ENCODE measurements at regions not wholly inside any gene's neighbourhood (a gene's known extent, or its start where the extent isn't known, plus 50 kb on each side); places are given as distances from the start of the nearest gene placed in this dataset.

DNA sequence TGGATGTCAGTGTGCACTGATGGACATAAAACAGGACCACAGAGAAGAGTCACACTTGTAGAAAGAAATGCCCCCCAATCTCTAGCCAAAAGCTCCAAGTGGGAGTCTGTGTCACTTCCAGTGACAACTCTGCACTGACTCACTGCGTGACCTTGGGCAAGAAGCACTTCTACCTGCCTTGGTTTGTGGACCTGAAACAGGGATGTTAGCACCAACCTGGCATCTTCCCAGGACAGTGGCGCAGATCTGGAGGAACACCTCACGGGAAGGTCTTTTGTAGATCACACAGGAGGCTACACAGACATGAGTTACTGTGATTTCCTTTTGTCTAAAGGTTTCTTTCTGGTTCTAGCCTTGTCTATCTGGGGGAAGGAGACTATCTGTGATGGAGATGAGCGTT is 80.5 kb upstream of the DHRSX start:
- DNase-seq (ENCODE audit: low spot score), result no peak
- Histone ChIP-seq H3F3A (replicated peaks; ENCODE audit: low read depth) (peaks cover 9% of the 10 kb centered on the region), H3K9me2 (ENCODE audit: insufficient read depth) (no peaks in the 10 kb centered on the region), H3K27me3 (ENCODE audit: insufficient read depth) (peaks cover 48% of the 10 kb centered on the region), H2AFZ (no peak overlapping the region), H3K27ac (ENCODE audit: low read depth) (no peak overlapping the region), H3K79me2 (replicated peaks; ENCODE audit: insufficient read depth) (no peaks in the 10 kb centered on the region), H3K4me2 (no peak overlapping the region), H3K36me3 (ENCODE audit: insufficient read depth) (no peaks in the 10 kb centered on the region), H4K20me1 (replicated peaks; ENCODE audit: insufficient read depth) (no peaks in the 10 kb centered on the region), H3K4me1 (ENCODE audit: insufficient read depth) (peaks cover 40% of the 10 kb centered on the region), H3K4me3 (no peak overlapping the region)
- H3K27ac Mint-ChIP-seq, result no peak overlapping the region
- peaks cover 41% of the 10 kb centered on the region for H3K4me1 Mint-ChIP-seq
- H3K9me3 Mint-ChIP-seq, result no peaks in the 10 kb centered on the region
- H3K27me3 Mint-ChIP-seq (ENCODE audit: insufficient read depth, low read depth, poor library complexity), result peaks cover 38% of the 10 kb centered on the region
- H3K36me3 Mint-ChIP-seq (ENCODE audit: low read depth), result no peaks in the 10 kb centered on the region
- H3K4me3 Mint-ChIP-seq, result no peak overlapping the region
- ATAC-seq, result no peak
- TF ChIP-seq, protein P1, sequence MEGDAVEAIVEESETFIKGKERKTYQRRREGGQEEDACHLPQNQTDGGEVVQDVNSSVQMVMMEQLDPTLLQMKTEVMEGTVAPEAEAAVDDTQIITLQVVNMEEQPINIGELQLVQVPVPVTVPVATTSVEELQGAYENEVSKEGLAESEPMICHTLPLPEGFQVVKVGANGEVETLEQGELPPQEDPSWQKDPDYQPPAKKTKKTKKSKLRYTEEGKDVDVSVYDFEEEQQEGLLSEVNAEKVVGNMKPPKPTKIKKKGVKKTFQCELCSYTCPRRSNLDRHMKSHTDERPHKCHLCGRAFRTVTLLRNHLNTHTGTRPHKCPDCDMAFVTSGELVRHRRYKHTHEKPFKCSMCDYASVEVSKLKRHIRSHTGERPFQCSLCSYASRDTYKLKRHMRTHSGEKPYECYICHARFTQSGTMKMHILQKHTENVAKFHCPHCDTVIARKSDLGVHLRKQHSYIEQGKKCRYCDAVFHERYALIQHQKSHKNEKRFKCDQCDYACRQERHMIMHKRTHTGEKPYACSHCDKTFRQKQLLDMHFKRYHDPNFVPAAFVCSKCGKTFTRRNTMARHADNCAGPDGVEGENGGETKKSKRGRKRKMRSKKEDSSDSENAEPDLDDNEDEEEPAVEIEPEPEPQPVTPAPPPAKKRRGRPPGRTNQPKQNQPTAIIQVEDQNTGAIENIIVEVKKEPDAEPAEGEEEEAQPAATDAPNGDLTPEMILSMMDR (conservative IDR thresholded peaks at IDR 0.05; ENCODE audit: low read depth in 2 of 2), result no peak
- TF ChIP-seq, protein P2, sequence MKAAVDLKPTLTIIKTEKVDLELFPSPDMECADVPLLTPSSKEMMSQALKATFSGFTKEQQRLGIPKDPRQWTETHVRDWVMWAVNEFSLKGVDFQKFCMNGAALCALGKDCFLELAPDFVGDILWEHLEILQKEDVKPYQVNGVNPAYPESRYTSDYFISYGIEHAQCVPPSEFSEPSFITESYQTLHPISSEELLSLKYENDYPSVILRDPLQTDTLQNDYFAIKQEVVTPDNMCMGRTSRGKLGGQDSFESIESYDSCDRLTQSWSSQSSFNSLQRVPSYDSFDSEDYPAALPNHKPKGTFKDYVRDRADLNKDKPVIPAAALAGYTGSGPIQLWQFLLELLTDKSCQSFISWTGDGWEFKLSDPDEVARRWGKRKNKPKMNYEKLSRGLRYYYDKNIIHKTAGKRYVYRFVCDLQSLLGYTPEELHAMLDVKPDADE (IDR thresholded peaks at IDR 0.05), result no peak
- TF ChIP-seq EZH2 (IDR thresholded peaks at IDR 0.05; ENCODE audit: low read depth, unreplicated experiment), result no peak
- TF ChIP-seq CREB1 (CRISPR knock-in tag; IDR thresholded peaks at IDR 0.05; ENCODE audit: low read depth), result no peak
- TF ChIP-seq STAT1 (IDR thresholded peaks at IDR 0.05; ENCODE audit: unreplicated experiment), result no peak
- TF ChIP-seq ZNF331 (CRISPR knock-in tag; IDR thresholded peaks at IDR 0.05; ENCODE audit: low read depth), result no peak
- TF ChIP-seq ZNF114 (CRISPR knock-in tag; IDR thresholded peaks at IDR 0.05), result no peak
- TF ChIP-seq, protein P3, sequence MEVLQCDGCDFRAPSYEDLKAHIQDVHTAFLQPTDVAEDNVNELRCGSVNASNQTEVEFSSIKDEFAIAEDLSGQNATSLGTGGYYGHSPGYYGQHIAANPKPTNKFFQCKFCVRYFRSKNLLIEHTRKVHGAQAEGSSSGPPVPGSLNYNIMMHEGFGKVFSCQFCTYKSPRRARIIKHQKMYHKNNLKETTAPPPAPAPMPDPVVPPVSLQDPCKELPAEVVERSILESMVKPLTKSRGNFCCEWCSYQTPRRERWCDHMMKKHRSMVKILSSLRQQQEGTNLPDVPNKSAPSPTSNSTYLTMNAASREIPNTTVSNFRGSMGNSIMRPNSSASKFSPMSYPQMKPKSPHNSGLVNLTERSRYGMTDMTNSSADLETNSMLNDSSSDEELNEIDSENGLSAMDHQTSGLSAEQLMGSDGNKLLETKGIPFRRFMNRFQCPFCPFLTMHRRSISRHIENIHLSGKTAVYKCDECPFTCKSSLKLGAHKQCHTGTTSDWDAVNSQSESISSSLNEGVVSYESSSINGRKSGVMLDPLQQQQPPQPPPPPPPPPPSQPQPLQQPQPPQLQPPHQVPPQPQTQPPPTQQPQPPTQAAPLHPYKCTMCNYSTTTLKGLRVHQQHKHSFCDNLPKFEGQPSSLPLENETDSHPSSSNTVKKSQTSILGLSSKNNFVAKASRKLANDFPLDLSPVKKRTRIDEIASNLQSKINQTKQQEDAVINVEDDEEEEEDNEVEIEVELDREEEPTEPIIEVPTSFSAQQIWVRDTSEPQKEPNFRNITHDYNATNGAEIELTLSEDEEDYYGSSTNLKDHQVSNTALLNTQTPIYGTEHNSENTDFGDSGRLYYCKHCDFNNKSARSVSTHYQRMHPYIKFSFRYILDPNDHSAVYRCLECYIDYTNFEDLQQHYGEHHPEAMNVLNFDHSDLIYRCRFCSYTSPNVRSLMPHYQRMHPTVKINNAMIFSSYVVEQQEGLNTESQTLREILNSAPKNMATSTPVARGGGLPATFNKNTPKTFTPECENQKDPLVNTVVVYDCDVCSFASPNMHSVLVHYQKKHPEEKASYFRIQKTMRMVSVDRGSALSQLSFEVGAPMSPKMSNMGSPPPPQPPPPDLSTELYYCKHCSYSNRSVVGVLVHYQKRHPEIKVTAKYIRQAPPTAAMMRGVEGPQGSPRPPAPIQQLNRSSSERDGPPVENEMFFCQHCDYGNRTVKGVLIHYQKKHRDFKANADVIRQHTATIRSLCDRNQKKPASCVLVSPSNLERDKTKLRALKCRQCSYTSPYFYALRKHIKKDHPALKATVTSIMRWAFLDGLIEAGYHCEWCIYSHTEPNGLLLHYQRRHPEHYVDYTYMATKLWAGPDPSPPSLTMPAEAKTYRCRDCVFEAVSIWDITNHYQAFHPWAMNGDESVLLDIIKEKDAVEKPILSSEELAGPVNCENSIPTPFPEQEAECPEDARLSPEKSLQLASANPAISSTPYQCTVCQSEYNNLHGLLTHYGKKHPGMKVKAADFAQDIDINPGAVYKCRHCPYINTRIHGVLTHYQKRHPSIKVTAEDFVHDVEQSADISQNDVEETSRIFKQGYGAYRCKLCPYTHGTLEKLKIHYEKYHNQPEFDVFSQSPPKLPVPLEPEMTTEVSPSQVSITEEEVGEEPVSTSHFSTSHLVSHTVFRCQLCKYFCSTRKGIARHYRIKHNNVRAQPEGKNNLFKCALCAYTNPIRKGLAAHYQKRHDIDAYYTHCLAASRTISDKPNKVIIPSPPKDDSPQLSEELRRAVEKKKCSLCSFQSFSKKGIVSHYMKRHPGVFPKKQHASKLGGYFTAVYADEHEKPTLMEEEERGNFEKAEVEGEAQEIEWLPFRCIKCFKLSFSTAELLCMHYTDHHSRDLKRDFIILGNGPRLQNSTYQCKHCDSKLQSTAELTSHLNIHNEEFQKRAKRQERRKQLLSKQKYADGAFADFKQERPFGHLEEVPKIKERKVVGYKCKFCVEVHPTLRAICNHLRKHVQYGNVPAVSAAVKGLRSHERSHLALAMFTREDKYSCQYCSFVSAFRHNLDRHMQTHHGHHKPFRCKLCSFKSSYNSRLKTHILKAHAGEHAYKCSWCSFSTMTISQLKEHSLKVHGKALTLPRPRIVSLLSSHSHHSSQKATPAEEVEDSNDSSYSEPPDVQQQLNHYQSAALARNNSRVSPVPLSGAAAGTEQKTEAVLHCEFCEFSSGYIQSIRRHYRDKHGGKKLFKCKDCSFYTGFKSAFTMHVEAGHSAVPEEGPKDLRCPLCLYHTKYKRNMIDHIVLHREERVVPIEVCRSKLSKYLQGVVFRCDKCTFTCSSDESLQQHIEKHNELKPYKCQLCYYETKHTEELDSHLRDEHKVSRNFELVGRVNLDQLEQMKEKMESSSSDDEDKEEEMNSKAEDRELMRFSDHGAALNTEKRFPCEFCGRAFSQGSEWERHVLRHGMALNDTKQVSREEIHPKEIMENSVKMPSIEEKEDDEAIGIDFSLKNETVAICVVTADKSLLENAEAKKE (CRISPR knock-in tag; IDR thresholded peaks at IDR 0.05), result no peak
- no peak for TF ChIP-seq EZH2phosphoT487 (IDR thresholded peaks at IDR 0.05; ENCODE audit: unreplicated experiment)
- no peak for TF ChIP-seq JUNB (IDR thresholded peaks at IDR 0.05; ENCODE audit: unreplicated experiment)
- no peak for TF ChIP-seq NANOG (IDR thresholded peaks at IDR 0.05; ENCODE audit: borderline replicate concordance)
- TF ChIP-seq POLR2AphosphoS5 (IDR thresholded peaks at IDR 0.05; ENCODE audit: low read depth), result no peak
- TF ChIP-seq, protein P4, sequence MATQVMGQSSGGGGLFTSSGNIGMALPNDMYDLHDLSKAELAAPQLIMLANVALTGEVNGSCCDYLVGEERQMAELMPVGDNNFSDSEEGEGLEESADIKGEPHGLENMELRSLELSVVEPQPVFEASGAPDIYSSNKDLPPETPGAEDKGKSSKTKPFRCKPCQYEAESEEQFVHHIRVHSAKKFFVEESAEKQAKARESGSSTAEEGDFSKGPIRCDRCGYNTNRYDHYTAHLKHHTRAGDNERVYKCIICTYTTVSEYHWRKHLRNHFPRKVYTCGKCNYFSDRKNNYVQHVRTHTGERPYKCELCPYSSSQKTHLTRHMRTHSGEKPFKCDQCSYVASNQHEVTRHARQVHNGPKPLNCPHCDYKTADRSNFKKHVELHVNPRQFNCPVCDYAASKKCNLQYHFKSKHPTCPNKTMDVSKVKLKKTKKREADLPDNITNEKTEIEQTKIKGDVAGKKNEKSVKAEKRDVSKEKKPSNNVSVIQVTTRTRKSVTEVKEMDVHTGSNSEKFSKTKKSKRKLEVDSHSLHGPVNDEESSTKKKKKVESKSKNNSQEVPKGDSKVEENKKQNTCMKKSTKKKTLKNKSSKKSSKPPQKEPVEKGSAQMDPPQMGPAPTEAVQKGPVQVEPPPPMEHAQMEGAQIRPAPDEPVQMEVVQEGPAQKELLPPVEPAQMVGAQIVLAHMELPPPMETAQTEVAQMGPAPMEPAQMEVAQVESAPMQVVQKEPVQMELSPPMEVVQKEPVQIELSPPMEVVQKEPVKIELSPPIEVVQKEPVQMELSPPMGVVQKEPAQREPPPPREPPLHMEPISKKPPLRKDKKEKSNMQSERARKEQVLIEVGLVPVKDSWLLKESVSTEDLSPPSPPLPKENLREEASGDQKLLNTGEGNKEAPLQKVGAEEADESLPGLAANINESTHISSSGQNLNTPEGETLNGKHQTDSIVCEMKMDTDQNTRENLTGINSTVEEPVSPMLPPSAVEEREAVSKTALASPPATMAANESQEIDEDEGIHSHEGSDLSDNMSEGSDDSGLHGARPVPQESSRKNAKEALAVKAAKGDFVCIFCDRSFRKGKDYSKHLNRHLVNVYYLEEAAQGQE (IDR thresholded peaks at IDR 0.05; ENCODE audit: unreplicated experiment), result no peak
